ENCODE measurements at regions not wholly inside any gene's neighbourhood (a gene's known extent, or its start where the extent isn't known, plus 50 kb on each side); places are given as distances from the start of the nearest gene placed in this dataset.
"Not testable (repeated sequence)": the region's sequence is repeated elsewhere in the genome, so short reads cannot be mapped to it uniquely, and the experiment has no call there.

DNA sequence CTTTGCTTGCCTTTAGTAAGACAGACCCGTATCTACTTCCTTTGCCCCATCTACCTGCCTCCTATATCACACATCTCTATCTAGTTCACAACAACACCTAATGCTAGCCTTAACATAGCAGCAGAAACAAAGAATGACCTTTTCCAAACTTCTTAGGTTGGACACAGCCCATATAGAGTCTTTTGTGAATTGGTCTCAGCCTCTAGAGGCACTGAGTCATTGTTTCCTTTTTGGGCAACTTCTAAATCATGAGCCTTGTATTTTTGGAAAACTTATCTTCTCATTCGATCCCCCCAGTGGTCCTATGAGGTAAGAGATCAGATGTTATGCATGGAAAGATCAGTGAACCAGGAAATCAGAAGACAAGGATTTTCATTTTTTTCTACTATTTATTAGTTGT is 679.4 kb upstream of the USP24 start:
- no peak for DNase-seq

DNA sequence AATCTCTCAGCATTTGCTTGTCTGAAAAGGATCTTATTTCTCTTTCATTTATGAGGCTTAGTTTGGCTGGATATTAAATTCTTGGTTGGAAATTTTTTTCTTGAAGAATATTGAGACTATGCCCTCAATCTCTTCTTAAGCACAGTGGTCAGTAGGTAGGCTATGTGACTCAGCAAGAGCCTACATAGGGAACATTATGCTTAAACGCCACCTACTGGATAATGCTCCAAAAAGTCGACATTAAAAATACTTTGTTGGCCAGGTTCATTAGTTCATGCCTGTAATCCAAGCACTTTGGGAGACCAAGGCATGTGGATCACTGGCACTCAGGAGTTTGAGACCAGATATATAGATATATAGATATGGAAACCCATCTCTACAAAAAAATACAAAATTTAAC is 678.0 kb upstream of the USP24 start:
- no peak for DNase-seq

DNA sequence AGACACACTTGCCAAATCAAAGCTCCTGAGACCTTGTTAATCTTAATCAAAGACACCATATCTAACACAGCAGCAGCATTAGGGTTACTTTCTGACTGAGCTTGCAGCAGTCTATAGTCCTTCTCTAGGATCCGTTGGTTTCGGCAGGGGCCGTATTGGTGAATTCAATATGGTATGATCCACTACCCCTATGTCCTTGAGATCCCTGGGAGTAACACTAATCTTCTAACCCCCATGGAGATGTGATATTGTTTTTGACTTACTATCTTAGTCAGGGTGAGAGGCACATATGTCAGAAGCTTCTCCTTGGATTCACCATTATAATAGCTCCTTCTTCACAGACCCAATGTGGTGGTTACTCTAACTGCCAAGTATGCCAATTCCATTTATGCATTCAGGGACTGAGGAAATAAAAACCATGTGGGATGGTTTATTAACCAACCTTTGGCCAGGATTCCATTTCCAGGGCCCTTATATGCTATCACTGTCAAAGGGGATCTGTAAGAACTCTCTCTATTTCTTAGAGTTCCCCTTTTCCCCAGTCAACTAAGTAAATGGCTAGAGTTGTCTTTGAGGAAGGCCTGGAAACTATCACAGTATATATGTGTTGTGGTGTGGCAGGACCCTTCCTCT is 673.6 kb upstream of the USP24 start:
- no peak for DNase-seq

DNA sequence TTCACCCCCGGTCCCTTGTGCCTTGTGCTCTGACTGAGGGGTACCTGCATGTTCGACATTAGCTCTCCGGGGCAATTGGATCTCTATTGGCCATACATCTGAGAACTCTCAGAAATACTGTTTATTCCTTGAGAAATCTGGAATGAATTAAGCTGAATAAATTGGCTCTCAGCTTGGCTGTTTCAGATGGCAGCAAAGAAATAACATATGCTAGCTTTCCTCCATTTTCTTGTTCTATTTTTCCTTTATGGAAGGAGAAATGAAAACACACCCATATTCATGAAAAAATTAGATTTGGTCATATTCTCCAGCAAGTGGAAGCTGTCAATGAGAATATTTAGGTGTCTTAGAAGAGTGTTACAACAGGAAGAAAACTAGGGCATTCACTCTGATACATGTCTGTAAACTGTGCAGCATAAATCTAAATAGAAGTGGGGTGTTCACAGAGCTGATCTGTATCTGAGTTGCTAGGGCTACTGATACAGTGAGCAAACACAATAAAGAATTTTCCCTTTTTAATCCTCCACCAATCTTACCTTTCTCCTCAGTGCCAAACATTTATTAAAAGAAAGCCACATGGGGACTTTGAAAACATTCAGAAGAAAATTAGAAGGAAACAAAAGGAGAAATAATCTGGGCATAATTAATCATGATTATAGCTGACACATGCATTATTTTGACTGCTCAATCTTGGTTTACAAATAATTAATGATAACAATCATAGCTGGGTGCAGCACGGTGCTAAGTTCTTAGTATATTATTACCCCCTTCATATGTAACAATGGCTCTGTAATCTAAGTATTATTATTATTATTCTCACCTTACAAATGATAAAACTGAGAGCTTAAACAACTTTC is 671.9 kb upstream of the USP24 start:
- DNase-seq, result no peak

DNA sequence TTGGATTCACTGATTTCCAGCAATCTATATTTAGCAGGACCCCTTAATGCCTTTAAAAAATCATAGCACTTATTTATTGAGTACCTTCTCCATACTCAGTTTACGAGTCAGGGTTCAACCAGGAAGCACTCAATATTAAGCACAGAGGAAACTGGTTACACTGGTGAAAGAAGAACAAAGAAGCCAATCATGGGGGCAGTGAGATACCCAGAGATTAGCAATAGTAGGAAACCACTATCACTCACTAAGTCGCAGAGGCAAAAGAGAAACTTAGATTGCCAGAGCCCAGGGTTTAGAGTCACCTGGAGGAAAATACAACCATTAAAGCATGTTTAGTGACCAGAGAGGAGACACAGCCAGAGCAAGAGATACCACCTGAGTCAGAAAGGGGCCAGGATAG is 670.5 kb upstream of the USP24 start:
- DNase-seq, result no peak

DNA sequence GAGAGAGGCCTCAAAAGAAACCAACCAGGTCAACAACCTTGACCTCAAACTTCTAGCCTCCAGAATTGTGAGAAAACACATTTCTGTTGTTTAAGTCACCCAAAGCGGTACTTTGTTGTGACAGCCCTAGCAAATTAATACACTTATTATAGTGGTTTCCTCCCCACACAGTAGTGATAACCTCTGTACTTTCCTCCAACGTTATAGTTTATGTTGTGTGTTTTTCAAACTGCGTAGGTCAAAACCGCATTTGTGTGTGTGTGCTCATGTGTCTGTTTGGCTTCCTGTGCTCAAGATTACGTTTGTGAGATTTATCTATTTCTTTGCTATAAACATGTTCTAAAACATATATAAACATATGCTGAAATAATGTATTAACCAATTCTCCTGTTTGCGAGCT is 667.8 kb upstream of the USP24 start:
- no peak for DNase-seq

DNA sequence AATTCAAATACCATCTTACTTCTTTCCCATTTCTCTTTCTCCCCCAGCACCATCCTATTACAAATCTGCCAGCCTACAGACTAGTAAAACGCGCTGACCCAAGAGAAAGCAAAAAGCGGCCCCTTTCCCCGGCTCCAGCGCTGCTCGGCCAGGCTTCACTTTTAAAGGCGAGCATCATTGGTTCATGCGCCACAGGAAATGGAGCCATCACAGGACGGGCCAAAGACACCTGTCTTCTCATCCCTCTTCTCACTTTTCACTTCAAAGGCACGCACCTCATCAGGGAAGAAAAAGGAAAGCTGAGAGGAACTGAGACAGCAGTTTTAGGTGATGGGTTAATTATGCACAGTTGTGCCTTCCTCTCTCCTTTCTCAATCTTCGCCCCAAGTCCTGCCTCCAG is 664.2 kb upstream of the USP24 start:
- DNase-seq, result no peak

DNA sequence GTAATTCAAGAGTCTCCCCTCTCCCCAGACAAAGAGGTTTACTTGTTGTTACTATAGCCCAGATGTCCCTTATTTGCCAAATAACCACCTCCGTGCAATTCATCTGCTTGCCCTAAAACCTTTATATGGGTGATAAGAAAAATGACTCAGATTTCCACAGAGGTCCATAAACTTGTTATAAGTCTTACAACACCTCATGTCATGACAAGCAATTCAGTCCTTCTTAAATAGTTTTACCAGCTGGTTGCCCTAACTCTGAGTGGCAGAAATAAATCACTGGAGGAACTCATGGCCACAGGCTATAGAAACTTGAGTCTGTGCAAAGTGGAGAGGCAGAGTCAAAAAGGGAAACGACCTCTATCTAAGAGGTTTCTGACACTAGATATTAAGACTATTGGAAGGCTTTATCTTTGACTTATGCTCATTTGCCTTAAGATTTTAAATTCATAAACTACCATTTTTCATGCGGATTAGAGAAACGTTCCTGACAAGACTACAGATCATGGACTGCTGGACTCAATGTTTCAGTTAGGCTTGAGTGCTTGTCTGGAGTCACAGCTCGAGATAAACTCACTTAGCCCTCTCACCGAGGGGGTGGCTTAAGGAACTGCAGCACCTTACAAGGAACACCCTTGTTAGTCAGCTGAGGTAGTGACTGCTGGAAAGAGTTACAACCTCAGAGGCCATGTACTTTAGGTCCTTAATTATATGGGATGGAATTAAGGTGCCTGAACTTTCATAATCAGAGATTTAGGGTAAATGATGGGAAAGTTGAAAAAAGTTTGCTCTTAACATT is 662.5 kb upstream of the USP24 start:
- DNase-seq, result no peak

DNA sequence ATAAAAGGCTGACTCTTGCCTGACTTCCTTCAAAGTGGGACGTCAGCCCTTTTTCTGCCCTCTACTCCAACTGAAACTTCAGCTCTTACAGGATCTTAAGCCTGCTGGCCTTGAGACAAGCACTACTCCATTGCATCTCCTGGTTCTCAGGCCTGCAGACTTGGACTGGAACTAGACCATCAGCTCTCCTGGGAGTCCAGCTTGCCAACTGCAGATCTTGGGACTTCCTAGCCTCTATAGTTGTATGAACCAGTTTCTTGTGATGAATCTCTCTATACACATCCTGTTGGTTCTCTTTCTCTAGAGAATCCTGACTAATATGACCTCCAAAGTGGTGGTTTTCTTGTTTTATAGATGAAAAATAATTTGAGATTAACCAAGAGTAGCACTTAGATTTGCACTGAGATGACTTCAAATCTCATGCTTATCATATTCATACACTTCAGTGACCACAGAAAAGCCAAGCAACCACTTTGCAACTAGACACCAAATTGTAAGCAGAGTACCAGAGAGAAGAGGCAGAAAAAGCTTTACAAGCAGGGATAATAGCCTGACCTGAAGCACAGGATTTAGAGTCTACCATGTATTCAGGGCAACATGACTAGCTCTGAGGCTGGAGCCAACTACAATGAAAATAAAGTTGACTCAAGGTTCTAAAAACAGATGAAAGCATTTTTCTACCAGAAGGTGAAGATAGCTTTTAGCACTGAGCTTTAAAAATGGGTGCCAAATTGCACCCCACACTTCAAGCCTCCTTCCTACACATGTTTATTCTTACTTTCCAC is 661.3 kb upstream of the USP24 start:
- DNase-seq, result no peak

DNA sequence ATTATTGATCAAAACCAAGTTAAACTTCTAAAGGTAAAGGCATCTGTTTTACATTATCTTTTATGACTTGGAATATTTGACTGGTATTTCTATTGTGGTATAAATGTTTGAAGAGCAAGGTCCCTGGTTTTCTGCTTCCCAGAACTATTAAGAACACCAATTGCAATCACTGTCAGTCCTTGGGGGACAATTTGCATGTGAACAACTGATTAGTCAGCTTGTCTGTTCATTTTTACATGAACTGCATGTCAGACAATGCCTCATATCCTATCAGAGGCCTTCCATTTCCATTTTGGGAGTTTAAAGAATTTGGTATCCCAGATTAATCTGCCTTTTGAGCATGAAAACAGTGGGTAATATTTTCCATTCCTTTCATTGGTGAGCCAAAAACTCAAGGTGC is 654.9 kb upstream of the USP24 start:
- no peak for DNase-seq

DNA sequence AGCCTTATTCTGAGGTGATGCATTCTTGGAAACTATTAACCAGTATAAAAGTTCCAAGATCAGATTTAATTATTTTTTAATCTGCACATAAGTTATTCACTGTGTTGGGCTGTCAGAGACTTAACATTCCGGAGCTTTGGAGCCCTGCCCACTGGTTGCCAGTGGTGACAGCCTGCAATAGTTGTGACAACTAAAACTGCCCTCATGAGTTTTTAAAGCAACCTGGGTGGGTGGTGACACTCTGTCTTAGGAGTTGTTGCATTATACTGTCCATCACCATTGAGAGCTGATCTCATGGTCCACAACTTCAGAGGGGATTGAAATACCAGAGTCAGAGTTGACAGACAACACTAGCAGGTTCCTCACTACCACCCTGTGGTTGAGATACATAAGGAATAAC is 653.9 kb upstream of the USP24 start:
- no peak for DNase-seq

DNA sequence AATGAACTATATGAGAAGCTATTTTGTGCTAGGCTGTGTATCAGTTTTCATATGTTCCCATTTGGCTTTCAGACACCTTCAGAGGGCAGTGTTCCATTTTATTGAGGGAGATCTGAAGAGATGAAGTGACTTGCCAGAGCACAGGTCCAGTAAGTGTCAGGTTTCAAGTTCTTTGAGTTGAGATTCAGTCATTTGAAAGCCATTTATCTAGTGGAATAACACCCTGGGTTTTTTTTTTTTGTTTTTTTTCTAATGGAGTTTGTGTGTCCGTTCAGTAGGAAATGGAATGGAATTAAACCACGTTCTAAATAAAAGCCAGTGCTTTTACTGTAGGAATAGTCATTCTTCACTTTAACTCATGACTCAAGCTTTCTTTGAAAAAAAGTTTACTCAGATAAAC is 652.9 kb upstream of the USP24 start:
- DNase-seq, result no peak

DNA sequence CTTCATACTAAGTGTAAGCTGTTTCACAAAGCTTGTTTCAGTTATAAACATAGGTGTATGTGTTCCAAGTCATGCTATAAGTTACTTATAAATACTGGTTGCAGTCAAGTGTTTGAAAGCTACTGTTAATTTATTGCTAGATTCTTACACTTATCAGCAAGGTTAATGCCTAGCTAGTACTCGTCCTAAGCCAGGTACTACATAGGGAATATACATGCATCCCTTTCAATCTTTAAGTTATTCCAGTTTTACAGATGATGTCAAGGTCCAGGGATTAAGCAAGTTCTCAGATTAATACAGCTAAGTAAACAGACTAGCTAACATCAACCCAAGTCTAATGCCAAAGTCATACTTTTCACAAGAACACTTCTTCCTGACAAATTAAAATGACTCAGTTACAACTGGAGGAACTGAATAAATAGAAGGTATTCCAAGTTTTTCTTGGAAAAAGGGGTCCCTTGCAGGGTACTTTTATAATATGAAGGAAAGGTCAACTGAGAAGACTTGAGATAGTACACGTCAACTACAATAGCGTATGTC is 652.2 kb upstream of the USP24 start:
- DNase-seq, result no peak

DNA sequence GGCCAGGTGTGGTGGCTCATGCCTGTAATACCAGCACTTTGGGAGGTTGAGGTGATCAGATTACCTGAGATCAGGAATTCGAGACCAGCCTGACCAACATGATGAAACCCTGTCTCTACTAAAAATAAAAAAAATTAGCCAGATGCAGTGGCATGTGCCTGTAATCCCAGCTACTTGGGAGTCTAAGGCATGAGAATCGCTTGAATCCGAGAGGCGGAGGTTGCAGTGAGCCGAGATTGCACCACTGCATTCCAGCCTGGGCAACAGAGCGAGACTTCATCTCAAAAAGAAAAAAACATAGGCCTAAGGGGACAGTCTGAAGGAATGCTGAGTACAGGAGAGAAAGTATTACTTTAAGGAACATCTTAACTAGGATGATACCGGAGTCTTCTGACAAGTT is 650.6 kb upstream of the USP24 start:
- DNase-seq, result not testable (repeated sequence)

DNA sequence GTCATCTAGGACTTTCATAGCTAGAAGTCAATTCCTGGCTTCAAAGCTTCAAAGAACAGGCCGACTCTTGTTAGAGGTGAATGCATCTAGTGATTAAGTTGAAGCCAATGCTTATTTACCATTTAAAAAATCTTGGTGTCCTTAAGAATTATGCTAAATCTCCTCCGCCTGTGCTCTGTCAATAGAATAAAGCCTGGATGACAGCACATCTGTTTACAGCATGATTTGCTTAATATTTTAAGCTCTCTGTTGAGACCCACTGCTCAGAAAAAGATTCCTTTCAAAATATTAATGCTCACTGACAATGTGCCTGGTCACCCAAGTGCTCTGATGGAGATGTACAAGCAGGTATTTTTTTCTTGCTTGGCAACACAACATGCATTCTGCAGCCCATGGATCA is 649.1 kb upstream of the USP24 start:
- no peak for DNase-seq

DNA sequence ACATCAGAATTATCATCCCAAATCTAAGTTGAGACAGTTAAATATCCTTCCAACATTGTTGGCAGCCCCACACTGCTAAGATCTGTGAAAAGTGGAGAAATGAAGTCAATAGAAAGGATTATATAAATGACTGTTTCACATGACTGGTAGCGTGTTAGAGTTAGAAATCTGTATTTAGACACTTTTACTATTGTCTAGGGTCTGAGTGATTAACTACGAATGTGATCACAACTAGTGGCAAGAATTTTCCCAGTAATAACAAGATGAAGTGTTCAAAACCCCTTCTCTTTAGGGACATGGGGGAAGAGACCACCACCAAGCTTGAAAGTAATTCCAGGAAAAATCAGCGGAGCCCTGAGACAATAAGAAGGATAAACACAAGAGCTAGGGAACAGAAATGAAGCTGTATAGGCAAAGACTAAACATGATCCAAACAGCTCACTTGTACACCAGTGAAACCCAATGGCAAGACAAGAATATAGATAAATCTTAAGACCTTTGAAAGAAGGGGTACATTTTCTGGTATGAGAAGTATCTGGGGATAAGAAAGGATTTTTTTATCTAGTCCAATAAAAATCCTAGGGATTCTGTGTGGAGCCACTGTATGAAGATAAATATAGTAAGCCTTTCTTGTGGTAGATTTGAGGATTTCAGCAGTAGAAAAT is 646.6 kb upstream of the USP24 start:
- DNase-seq, result no peak

DNA sequence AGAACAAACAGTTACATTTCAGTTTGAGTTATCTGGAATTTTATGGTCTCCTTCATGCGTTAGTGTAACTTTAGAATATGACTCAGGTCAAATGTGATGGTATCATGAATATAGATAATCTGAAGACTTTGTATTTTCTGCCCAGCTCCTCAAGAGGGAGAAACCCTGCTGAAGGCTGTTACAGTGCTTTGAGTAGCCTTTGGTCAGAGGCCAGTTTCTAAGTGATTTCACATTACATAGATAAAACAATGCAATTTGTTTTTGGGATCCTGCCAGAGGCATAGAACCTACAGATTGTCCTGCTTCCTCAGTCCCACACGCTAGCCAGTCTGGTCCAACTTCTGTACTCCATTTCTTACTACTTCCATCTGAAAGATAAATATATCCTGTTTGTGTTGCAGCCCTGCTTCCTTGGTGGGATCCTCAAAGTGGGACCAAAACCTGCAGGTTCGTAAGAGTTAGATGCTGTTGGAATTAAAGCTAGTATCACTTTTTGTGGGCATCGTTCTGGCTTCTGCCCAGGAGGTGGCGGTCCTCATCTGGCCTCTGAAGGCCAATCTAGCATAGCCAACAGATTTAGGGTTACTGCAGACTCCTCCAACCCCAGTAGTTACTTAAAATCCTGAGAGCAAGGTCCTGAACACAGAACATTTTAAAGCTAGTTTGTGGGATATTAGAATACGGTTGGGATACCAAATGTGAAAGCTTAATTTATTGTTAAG is 645.8 kb upstream of the USP24 start:
- no peak for DNase-seq

DNA sequence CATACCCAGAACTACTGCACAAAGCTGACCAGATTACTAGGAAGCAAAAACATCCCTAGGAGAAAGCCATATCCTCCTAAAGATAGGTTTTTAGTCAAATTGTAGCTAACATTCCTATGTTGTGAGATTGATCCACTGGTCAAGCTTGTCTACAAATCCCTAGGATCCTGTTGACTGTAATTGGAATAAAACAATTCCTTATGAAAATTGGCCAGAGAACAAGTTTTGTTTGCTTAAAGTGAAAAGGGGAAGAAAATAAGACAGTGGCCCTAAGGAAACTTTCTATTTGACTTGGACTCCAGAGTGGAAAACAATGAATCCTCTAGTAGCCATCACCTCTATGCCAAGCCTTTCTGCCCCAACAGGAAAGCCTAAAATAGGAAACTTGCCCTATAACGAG is 645.2 kb upstream of the USP24 start:
- DNase-seq, result no peak

DNA sequence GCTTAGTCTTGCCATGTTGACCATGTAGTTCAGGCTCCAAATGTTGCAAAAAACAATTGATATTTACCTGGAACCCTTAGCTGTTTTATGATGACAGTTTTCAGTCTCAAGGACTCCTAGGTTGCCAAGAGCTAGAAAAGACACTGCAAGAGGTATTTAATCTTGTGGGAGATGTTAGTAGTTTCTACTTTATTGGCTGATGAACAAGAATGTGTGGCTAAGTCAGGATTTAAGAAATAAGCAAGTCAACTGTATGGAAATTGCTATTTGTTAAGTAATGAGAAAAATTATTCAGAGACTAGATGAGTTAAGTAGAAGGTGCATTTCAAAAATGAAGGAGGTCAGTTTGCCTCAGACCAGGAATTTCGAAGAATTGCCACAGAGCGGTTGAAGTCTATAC is 639.7 kb upstream of the USP24 start:
- no peak for DNase-seq

DNA sequence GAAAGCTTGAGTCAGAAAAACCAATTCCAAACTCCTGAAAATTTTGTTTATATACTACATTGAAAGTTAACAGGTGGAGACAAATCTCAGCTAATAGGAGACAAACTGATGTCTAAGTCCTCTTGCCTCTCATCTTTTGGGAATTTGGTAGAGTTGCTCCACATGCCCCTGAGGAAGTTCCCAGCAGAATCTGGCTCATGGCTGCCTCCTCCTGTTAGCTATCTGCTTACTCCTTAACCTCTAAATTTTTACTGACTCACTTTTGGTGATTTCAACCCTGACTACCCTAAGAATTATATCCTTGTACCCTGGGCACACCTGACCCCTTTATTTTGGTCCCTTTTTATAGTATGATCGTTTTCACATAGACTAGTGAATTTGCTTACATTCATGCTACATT is 633.7 kb upstream of the USP24 start:
- DNase-seq, result no peak

DNA sequence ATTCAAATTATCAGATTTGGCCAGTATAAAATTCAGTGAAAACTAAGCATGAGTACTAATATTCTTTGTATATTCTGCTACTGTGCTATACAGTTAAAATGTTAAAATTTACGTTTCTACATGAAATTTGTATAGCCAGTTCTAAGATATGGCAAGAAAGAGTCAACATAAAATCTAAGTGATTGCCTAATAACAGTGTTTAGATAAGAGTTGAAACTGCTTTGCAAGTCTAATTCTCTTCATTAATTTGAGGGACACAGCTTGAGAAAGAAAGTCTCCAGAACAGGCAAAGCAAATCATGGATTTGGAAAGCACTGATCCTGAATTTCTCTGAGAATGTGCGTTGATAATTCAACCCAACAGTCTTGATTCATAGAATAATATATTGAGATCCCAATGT is 630.9 kb upstream of the USP24 start:
- DNase-seq, result no peak

DNA sequence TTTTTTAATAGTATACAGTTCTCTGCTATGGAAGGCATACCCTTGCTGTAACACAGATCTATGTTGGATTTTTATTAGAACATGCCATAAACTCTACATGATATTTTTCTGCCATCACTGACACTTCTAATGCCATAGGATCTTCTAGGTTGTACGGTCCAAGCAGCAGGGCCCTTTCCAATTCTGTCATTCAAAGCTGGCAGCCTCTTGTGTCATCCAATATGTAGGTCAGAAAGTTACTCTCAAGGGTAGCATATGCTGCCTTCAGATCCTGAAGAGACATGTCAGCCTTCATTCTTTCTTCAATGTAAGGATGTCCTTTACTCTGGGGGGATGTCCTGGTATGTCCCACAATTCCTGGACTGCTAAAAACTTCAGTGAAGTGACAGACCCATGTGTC is 629.2 kb upstream of the USP24 start:
- no peak for DNase-seq
